ENCODE measurements at regions not wholly inside any gene's neighbourhood (a gene's known extent, or its start where the extent isn't known, plus 50 kb on each side); places are given as distances from the start of the nearest gene placed in this dataset.

GRCh38 chr6:19994909-19995308 is 157.7 kb downstream of the ID4 start:
- H3K9me3 ChIP-seq (ENCODE audit: control insufficient read depth in 2 of 2, insufficient read depth in 1 of 2, low read depth in 1 of 2, low read length in 1 of 2), result no peaks in the 10 kb centered on the region

DNA sequence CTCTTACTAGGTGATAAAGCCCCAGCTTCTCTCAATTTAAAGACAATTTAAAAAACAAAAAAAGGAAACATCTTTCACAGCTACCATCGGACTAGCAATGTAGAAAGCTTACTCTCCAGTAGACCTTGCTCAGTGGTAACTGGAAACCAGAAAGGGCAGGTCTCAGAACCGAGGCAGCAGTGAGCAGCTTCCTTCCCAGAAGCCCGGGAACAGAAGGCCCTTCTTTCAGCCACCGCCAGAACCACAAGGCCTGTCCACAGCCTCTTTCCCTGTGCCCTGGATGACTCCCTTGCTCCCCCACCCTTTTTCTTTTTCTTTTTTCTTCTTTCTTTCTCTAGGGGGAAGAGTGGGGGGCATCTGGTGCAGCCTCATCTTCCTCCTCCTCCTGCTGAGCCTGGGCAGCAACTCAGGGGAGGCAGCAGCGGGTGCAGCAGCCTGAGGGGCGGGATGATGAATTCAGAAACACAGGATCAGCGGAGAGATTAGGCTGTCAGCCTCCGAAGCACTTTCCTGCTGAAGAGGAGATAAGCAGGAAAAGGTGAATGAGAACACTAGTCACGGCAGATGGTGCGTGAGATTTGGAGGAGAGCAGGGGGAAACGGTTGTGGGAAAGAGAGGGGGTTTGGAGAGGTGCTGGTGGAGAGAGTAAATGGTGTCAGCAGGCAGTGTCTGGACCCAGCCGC is 158.5 kb downstream of the ID4 start:
- Histone ChIP-seq H3K36me3 (ENCODE audit: control insufficient read depth in 2 of 2, insufficient read depth in 2 of 2, low read length in 1 of 2) (no peaks in the 10 kb centered on the region), H3K27me3 (ENCODE audit: control insufficient read depth in 1 of 2, insufficient read depth in 2 of 2, low read length in 2 of 2) (no peaks in the 10 kb centered on the region), H3K27ac (ENCODE audit: low read depth in 2 of 2, low read length in 1 of 2) (no peak overlapping the region), H3K9me3 (ENCODE audit: control insufficient read depth in 2 of 2, insufficient read depth in 1 of 2, low read depth in 1 of 2, low read length in 1 of 2) (no peaks in the 10 kb centered on the region), H3K4me1 (ENCODE audit: control insufficient read depth in 2 of 2, insufficient read depth in 2 of 2, low read length in 1 of 2) (no peaks in the 10 kb centered on the region), H3K4me3 (ENCODE audit: low read depth in 1 of 2, low read length in 2 of 2) (no peak overlapping the region)
- 49 to 57% methylated on average over 12 of the region's 12 CpGs for WGBS, 2 donors

More at GRCh38 chr6:19994909-19995308, 157.7 kb downstream of the ID4 start:
- H3K4me3 ChIP-seq (ENCODE audit: low read depth in 1 of 2, low read length in 2 of 2), result no peak overlapping the region
- H3K36me3 ChIP-seq (ENCODE audit: control insufficient read depth in 2 of 2, insufficient read depth in 2 of 2, low read length in 1 of 2), result no peaks in the 10 kb centered on the region
- H3K27me3 ChIP-seq (ENCODE audit: control insufficient read depth in 1 of 2, insufficient read depth in 2 of 2, low read length in 2 of 2), result no peaks in the 10 kb centered on the region
- H3K27ac ChIP-seq (ENCODE audit: low read depth in 2 of 2, low read length in 1 of 2), result no peak overlapping the region
- H3K4me1 ChIP-seq (ENCODE audit: control insufficient read depth in 2 of 2, insufficient read depth in 2 of 2, low read length in 1 of 2), result no peaks in the 10 kb centered on the region

DNA sequence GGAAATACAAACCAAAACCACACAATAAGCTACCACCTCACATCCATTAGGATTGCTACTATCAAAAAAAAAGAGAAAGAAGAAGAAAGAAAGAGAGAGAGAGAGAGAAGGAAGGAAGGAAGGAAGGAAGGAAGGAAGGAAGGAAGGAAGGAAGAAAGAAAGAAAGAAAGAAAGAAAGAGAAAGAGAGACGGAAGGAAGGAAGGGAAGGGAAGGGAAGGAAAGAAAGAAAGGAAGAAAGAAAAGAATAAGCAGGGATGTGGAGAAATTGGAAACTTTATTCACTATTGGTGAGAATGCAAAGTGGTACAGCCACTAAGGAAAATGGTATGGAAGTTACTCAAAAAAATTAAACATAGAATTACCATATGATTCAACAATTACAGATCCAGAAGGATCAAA is 159.9 kb downstream of the ID4 start:
- WGBS, 2 donors, result 84 to 100% methylated on average over 1 of the region's 1 CpG
- Histone ChIP-seq H3K36me3 (ENCODE audit: control insufficient read depth in 2 of 2, insufficient read depth in 2 of 2, low read length in 1 of 2) (no peaks in the 10 kb centered on the region), H3K4me3 (ENCODE audit: low read depth in 1 of 2, low read length in 2 of 2) (no peak overlapping the region), H3K9me3 (ENCODE audit: control insufficient read depth in 2 of 2, insufficient read depth in 1 of 2, low read depth in 1 of 2, low read length in 1 of 2) (no peaks in the 10 kb centered on the region), H3K27ac (ENCODE audit: low read depth in 2 of 2, low read length in 1 of 2) (no peak overlapping the region), H3K4me1 (ENCODE audit: control insufficient read depth in 2 of 2, insufficient read depth in 2 of 2, low read length in 1 of 2) (no peaks in the 10 kb centered on the region), H3K27me3 (ENCODE audit: control insufficient read depth in 1 of 2, insufficient read depth in 2 of 2, low read length in 2 of 2) (no peaks in the 10 kb centered on the region)

- Histone ChIP-seq H3K27me3 (ENCODE audit: control insufficient read depth in 1 of 2, insufficient read depth in 2 of 2, low read length in 2 of 2) (no peaks in the 10 kb centered on the region), H3K4me1 (ENCODE audit: control insufficient read depth in 2 of 2, insufficient read depth in 2 of 2, low read length in 1 of 2) (peaks cover 0 to 2% of the 10 kb centered on the region in 2 donors), H3K9me3 (ENCODE audit: control insufficient read depth in 2 of 2, insufficient read depth in 1 of 2, low read depth in 1 of 2, low read length in 1 of 2) (no peaks in the 10 kb centered on the region), H3K4me3 (ENCODE audit: low read depth in 1 of 2, low read length in 2 of 2) (no peak overlapping the region), H3K36me3 (ENCODE audit: control insufficient read depth in 2 of 2, insufficient read depth in 2 of 2, low read length in 1 of 2) (no peaks in the 10 kb centered on the region), H3K27ac (ENCODE audit: low read depth in 2 of 2, low read length in 1 of 2) (no peak overlapping the region)
- whole genome bisulfite sequencing, 2 donors, result 88 to 91% methylated on average over 3 of the region's 3 CpGs
These were observed 161.4 kb downstream of the ID4 start for GRCh38 chr6:19998541-19998940.

DNA sequence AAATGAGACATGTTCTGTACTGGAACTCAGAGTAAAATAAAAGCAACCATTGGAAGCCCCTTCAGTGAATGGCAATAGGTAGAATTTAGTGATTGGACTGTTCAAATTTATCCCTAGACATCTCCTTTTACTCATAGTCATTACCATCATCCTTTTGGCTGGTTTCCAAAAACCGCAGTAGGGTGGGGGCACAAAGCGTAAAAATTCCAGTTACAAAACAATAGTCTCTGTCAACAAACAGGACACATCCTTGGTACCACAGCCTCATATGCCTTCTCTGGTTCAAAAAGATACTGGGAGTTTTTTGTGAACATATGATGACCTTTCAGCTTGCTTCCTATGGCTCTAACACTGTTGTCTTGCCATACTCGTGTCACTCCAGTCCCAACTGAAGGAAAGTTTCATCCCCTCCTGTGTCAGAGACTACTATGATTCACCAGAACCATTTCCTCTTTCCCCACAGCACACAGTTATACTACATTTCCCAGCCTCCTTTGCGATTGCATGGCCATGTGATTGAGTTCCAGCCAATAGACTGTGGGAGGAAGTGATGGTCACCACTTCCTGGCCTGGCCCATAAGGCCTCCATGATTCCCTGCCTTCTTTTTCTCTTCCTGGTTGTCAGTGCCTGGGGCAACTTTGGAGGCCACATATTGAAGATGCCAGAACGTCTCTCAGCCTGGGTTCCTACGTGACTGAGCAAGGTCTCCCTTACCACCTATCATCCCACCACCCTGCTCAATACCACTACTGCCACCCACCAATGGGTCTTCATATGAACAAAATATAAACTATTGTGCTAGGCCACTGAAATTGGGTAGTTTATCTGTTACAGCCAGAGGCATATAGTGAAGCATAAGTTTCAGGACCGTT is 162.4 kb downstream of the ID4 start:
- H3K9me3 ChIP-seq (ENCODE audit: control insufficient read depth in 2 of 2, insufficient read depth in 1 of 2, low read depth in 1 of 2, low read length in 1 of 2), result no peaks in the 10 kb centered on the region
- H3K4me1 ChIP-seq (ENCODE audit: control insufficient read depth in 2 of 2, insufficient read depth in 2 of 2, low read length in 1 of 2), result peaks cover 0 to 2% of the 10 kb centered on the region in 2 donors
- H3K36me3 ChIP-seq (ENCODE audit: control insufficient read depth in 2 of 2, insufficient read depth in 2 of 2, low read length in 1 of 2), result no peaks in the 10 kb centered on the region
- H3K4me3 ChIP-seq (ENCODE audit: low read depth in 1 of 2, low read length in 2 of 2), result no peak overlapping the region
- WGBS, 2 donors, result 58 to 63% methylated on average over 7 of the region's 7 CpGs
- no peak overlapping the region for H3K27ac ChIP-seq (ENCODE audit: low read depth in 2 of 2, low read length in 1 of 2)
- H3K27me3 ChIP-seq (ENCODE audit: control insufficient read depth in 1 of 2, insufficient read depth in 2 of 2, low read length in 2 of 2), result no peaks in the 10 kb centered on the region

DNA sequence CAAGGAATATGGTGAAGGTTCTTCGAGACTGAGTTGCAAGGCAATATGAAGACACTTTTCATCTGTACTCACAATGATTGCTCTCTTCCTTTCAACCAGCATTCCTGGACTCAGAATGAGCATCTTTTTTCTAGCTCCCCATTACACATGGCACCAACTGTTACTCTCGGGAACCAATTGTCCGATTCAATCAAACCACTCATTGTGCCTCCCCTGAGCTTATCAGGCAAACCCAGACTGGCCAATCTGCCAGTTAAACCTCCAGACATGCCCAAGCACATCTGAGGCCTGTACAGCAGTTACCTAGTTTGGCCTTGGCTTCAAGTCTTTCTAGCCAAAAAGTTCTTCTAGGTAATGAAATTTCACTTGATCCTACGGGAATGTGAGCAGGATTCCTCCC is 164.1 kb downstream of the ID4 start:
- Histone ChIP-seq H3K4me3 (ENCODE audit: low read depth in 1 of 2, low read length in 2 of 2) (no peak overlapping the region), H3K36me3 (ENCODE audit: control insufficient read depth in 2 of 2, insufficient read depth in 2 of 2, low read length in 1 of 2) (no peaks in the 10 kb centered on the region), H3K27ac (ENCODE audit: low read depth in 2 of 2, low read length in 1 of 2) (no peak overlapping the region), H3K9me3 (ENCODE audit: control insufficient read depth in 2 of 2, insufficient read depth in 1 of 2, low read depth in 1 of 2, low read length in 1 of 2) (no peaks in the 10 kb centered on the region), H3K27me3 (ENCODE audit: control insufficient read depth in 1 of 2, insufficient read depth in 2 of 2, low read length in 2 of 2) (no peaks in the 10 kb centered on the region), H3K4me1 (ENCODE audit: control insufficient read depth in 2 of 2, insufficient read depth in 2 of 2, low read length in 1 of 2) (peaks cover 0 to 2% of the 10 kb centered on the region in 2 donors)
- WGBS, 2 donors, result 59 to 69% methylated on average over 4 of the region's 4 CpGs

DNA sequence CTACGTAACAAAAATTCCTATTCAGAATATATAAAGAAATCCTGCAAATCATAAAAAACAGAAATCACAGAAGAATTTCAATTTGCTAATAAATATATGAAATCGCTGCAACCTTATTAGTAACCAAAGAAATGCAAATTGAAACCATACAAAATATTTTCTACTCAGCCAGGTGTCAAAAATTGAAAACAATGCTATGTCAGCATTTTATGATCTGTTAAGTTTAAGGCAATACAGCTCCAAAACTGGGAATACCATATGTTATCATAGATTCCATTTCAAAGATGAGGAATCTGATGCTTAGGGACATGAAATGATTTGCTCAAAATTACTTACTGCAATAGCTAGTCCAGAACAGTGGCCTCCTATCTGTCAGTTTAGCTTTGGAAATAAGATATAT is 168.9 kb downstream of the ID4 start:
- H3K27ac ChIP-seq (ENCODE audit: low read depth in 2 of 2, low read length in 1 of 2), result no peak overlapping the region
- H3K4me3 ChIP-seq (ENCODE audit: low read depth in 1 of 2, low read length in 2 of 2), result no peak overlapping the region
- WGBS, 2 donors, result 90 to 93% methylated on average over 2 of the region's 2 CpGs
- H3K27me3 ChIP-seq (ENCODE audit: control insufficient read depth in 1 of 2, insufficient read depth in 2 of 2, low read length in 2 of 2), result no peaks in the 10 kb centered on the region
- peaks cover 0 to 2% of the 10 kb centered on the region in 2 donors for H3K4me1 ChIP-seq (ENCODE audit: control insufficient read depth in 2 of 2, insufficient read depth in 2 of 2, low read length in 1 of 2)
- H3K36me3 ChIP-seq (ENCODE audit: control insufficient read depth in 2 of 2, insufficient read depth in 2 of 2, low read length in 1 of 2), result no peaks in the 10 kb centered on the region
- no peaks in the 10 kb centered on the region for H3K9me3 ChIP-seq (ENCODE audit: control insufficient read depth in 2 of 2, insufficient read depth in 1 of 2, low read depth in 1 of 2, low read length in 1 of 2)

DNA sequence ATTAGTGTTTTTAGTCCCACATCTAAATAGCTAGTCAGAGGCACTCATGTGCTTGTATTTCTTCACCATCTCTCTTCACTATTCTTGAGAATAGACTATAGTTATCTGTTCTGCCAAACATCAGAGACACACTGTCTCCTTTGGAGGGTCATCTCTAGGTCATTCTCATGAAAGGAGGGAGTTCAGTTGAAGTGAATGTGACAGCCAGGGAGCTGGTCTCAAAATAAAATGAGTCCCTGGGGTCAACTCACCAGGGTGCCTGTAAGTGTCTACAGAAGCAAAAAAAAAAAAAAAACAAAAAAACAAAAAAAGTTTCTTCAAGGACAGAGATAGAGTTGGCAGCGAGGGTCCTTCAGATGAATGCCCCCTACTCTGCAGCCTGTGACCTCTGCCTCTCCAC is 171.0 kb downstream of the ID4 start:
- Histone ChIP-seq H3K27me3 (ENCODE audit: control insufficient read depth in 1 of 2, insufficient read depth in 2 of 2, low read length in 2 of 2) (no peaks in the 10 kb centered on the region), H3K4me1 (ENCODE audit: control insufficient read depth in 2 of 2, insufficient read depth in 2 of 2, low read length in 1 of 2) (no peaks in the 10 kb centered on the region), H3K27ac (ENCODE audit: low read depth in 2 of 2, low read length in 1 of 2) (no peak overlapping the region), H3K36me3 (ENCODE audit: control insufficient read depth in 2 of 2, insufficient read depth in 2 of 2, low read length in 1 of 2) (no peaks in the 10 kb centered on the region), H3K9me3 (ENCODE audit: control insufficient read depth in 2 of 2, insufficient read depth in 1 of 2, low read depth in 1 of 2, low read length in 1 of 2) (no peaks in the 10 kb centered on the region), H3K4me3 (ENCODE audit: low read depth in 1 of 2, low read length in 2 of 2) (no peak overlapping the region)
- WGBS, 2 donors, result 12 to 26% methylated on average over 1 of the region's 1 CpG

DNA sequence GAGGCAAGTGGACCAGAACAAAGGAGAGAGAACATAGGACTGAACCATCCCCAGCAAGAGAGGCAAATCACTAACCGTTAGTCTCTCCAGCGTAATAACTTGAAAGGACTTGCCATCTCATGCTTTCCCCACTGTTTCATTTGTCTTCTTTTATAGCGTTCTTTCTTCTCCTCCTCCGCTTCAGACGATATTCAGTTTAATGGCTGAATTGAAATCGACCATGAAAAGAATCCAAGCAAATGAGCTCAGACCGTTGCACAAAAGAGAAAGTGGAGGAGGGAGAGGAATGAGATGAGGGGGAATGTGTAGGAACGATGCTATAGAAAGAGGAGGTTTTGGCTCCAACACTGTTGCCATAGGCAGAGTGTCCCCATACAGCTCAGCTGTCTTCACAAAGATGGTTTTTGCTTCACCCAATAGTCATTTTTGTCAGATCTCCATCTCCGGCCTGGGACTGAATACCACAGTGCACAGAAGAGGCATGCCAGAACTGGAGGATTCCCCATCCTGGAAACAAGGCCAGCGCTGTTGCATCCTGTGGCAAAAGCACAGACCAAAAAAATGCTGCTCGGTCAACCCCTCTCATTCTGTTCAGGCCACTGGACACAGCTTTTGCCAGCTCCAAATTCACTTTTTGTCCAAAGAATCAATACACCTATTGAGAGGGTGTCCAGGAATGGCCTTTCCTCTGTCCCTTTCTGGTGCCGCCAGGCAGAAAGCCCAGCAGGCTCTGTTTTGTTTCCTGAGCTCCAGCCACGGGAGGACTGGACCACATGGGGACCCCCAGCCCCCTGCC is 176.1 kb downstream of the ID4 start:
- no peaks in the 10 kb centered on the region for H3K9me3 ChIP-seq (ENCODE audit: control insufficient read depth in 2 of 2, insufficient read depth in 1 of 2, low read depth in 1 of 2, low read length in 1 of 2)
- no peak overlapping the region for H3K27ac ChIP-seq (ENCODE audit: low read depth in 2 of 2, low read length in 1 of 2)
- peaks cover 0 to 3% of the 10 kb centered on the region in 2 donors for H3K27me3 ChIP-seq (ENCODE audit: control insufficient read depth in 1 of 2, insufficient read depth in 2 of 2, low read length in 2 of 2)
- WGBS, 2 donors, result 76 to 82% methylated on average over 13 of the region's 13 CpGs
- H3K4me3 ChIP-seq (ENCODE audit: low read depth in 1 of 2, low read length in 2 of 2), result no peak overlapping the region
- no peaks in the 10 kb centered on the region for H3K36me3 ChIP-seq (ENCODE audit: control insufficient read depth in 2 of 2, insufficient read depth in 2 of 2, low read length in 1 of 2)
- H3K4me1 ChIP-seq (ENCODE audit: control insufficient read depth in 2 of 2, insufficient read depth in 2 of 2, low read length in 1 of 2), result no peaks in the 10 kb centered on the region
